OCI-LY1 (cell line): ENCODE measurements at regions not wholly inside any gene's neighbourhood (a gene's known extent, or its start where the extent isn't known, plus 50 kb on each side); places are given as distances from the start of the nearest gene placed in this dataset.
"Not testable (repeated sequence)": the region's sequence is repeated elsewhere in the genome, so short reads cannot be mapped to it uniquely, and the experiment has no call there.

Source experiments
- H2AFZ ChIP-seq: fragments of 200-600 bp; sonication (generic), shearing (Covaris generic); 2 replicates; pipeline ENCODE4 v1.6.0; 2014; ENCODE audit warnings: antibody characterized with exemption, mild to moderate bottlenecking, low read length
- H3F3A ChIP-seq: fragments of 200-600 bp; sonication (generic), shearing (Covaris generic); 2 replicates; pipeline ENCODE4 v1.6.0; 2014; ENCODE audit warnings: mild to moderate bottlenecking, antibody characterized with exemption, low read length, moderate library complexity; ENCODE audit not compliant: insufficient read depth
- H3K27ac ChIP-seq: fragments of 200-600 bp; sonication (generic); 2 replicates; pipeline ENCODE4 v1.5.1; 2014; ENCODE audit warnings: low read length, mixed run types, mild to moderate bottlenecking, low read depth; ENCODE audit not compliant: poor library complexity, severe bottlenecking
- H3K27me3 ChIP-seq: fragments of 200-600 bp; sonication (generic); 2 replicates; pipeline ENCODE4 v1.6.0; 2014; ENCODE audit warnings: antibody characterized with exemption, mild to moderate bottlenecking, low read length, moderate library complexity; ENCODE audit not compliant: insufficient read depth
- H3K36me3 ChIP-seq: fragments of 200-600 bp; sonication (generic); 2 replicates; pipeline ENCODE4 v1.6.1; 2014; ENCODE audit warnings: mild to moderate bottlenecking, antibody characterized with exemption, low read length, moderate library complexity, mixed read lengths; ENCODE audit not compliant: insufficient read depth
- H3K4me1 ChIP-seq: fragments of 200-600 bp; sonication (generic); 2 replicates; pipeline ENCODE4 v1.5.1; 2014; ENCODE audit warnings: mild to moderate bottlenecking, low read length, moderate library complexity; ENCODE audit not compliant: insufficient read depth, severe bottlenecking
- H3K4me2 ChIP-seq: fragments of 200-600 bp; sonication (generic), shearing (Covaris generic); 2 replicates; pipeline ENCODE4 v1.6.1; 2014; ENCODE audit warnings: low read length
- H3K4me3 ChIP-seq: fragments of 200-600 bp; sonication (generic); 2 replicates; pipeline ENCODE4 v1.5.1; 2014; ENCODE audit warnings: low read length, low read depth, mild to moderate bottlenecking, mixed read lengths; ENCODE audit not compliant: poor library complexity, severe bottlenecking
- H3K79me2 ChIP-seq: fragments of 200-600 bp; shearing (Covaris generic); 2 replicates; pipeline ENCODE4 v1.6.1; 2016; ENCODE audit warnings: mixed run types, low read length, mixed read lengths; ENCODE audit not compliant: insufficient read depth
- H3K9ac ChIP-seq: fragments of 200-600 bp; sonication (generic), shearing (Covaris generic); 2 replicates; pipeline ENCODE4 v1.6.1; 2014; ENCODE audit warnings: mild to moderate bottlenecking, low read length, mixed read lengths
- H3K9me2 ChIP-seq: fragments of 200-600 bp; sonication (generic), shearing (Covaris generic); 2 replicates; pipeline ENCODE4 v1.6.1; 2014; ENCODE audit warnings: low read depth, mild to moderate bottlenecking, low read length, mixed read lengths
- H3K9me3 ChIP-seq: fragments of 200-600 bp; shearing (Covaris generic); 2 replicates; pipeline ENCODE4 v1.6.1; 2014; ENCODE audit warnings: low read length, mixed read lengths
- H4K20me1 ChIP-seq: fragments of 200-600 bp; sonication (generic), shearing (Covaris generic); 2 replicates; pipeline ENCODE4 v1.6.0; 2016; ENCODE audit warnings: mild to moderate bottlenecking, low read length; ENCODE audit not compliant: insufficient read depth

DNA sequence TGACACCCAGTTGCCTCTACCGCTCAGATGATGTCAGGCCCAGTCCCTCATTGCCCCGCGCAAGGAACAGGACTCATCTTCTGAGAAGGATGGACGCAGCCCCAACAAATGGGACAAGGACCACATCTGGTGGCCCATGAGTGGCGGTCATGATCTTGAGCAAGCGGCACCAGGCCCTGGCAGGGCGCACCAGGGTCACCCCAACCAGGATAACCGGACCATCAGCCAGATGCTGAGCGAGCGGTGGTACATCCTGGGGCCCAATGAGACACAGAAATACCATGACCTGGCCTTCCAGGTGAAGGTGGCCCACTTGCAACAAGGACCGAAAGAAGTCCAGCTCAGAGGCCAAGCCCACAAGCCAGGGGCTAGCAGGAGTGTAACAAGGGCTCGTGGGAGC lies 102.3 kb upstream of the TP53BP2 start:
- not testable (repeated sequence) for H3K4me2 ChIP-seq, H3K9me3 ChIP-seq, H3K4me1 ChIP-seq, H4K20me1 ChIP-seq, H3K9me2 ChIP-seq, H3K79me2 ChIP-seq, H3K27me3 ChIP-seq, H3K4me3 ChIP-seq, H3K36me3 ChIP-seq, H3K9ac ChIP-seq, H3F3A ChIP-seq, H3K27ac ChIP-seq, H2AFZ ChIP-seq

DNA sequence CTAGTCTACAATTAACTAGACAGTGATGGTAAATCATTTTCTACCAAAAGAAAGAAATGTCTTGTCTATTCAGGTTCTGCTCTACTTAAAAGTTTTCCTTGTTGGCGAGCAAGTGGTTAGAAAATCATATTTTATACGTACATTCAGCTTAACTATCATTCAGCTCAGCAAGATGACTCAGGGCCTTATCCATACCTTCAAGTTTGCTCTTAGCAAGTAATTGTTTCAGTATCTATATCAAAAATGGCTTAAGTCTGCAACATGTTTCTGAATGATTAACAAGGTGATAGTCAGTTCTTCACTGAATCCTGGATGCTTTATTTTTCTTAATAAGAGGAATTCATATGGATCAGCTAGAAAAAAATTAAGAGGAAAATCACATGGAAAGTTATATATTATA lies 90.8 kb upstream of the TP53BP2 start:
- not testable (repeated sequence) for H3K9ac ChIP-seq, H3K27ac ChIP-seq, H3K36me3 ChIP-seq, H4K20me1 ChIP-seq, H2AFZ ChIP-seq, H3K27me3 ChIP-seq, H3K4me1 ChIP-seq, H3K9me3 ChIP-seq, H3K4me3 ChIP-seq, H3K4me2 ChIP-seq, H3F3A ChIP-seq, H3K9me2 ChIP-seq, H3K79me2 ChIP-seq

DNA sequence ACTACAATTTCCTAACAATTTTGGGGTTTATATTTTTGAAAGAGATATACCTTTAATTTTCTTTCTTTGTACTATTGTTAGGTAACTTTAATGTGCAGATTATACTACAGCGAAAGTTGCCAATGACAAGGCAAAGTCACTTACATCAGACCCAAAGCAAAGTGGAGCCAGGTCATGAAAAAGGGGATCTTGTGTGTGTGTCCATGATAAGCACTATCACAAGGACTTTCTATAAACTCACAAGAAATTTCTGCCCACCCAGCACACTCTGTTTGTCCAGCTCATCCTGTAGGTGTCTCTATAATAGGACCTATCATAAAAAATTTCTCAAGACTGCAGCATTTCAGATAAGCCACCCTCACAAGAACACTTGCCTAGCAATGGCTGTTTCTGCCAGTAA lies 85.7 kb upstream of the TP53BP2 start:
- not testable (repeated sequence) for H3K9ac ChIP-seq, H3K4me2 ChIP-seq, H2AFZ ChIP-seq, H3K27ac ChIP-seq, H3K9me3 ChIP-seq, H3F3A ChIP-seq, H3K36me3 ChIP-seq, H3K27me3 ChIP-seq, H3K4me3 ChIP-seq, H3K4me1 ChIP-seq, H3K9me2 ChIP-seq, H3K79me2 ChIP-seq, H4K20me1 ChIP-seq

DNA sequence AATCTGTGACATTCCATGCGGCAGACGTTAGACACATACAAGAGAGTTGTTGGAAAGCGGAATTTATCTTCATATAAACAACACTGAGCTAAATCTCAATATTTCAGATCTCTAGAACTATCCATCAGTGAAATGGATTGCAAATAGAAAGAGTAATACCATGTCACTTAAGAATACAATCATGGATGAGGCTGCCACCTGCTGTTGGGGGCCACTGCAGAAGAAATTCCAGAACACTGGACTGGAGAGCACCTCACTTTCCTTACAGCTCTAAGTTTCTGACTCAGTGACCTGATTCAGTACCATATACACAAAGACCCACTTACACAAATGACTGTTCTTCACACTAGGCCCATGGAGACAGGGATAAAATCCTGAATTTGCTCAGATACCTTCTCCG lies 75.1 kb upstream of the TP53BP2 start:
- H3K36me3 ChIP-seq, H3K9me2 ChIP-seq, H3K4me2 ChIP-seq, H3K79me2 ChIP-seq, H4K20me1 ChIP-seq, H3F3A ChIP-seq, H3K9me3 ChIP-seq, H3K4me3 ChIP-seq, H3K9ac ChIP-seq, H3K4me1 ChIP-seq, H2AFZ ChIP-seq, H3K27ac ChIP-seq, H3K27me3 ChIP-seq: not testable (repeated sequence)

DNA sequence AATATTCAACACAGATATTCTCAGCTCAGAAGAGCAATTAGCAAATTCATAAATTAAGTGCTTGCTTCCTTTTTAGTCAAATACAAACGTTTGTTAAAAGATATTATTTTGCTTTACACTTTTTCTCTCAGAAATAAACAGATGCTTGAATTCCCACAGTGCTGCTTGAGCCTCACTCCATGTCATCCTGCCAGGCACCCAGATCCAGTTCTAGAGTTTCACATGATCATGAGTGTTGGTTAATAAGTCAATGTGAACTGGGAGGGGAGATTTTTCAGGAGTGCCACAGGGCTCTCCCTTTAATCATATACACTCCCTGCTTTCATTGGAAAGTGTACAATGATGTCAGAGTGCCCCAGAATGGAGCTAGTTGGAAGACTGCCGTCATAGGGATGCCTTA lies 69.7 kb upstream of the TP53BP2 start:
- not testable (repeated sequence) for H3K36me3 ChIP-seq, H3K4me2 ChIP-seq, H3K27ac ChIP-seq, H4K20me1 ChIP-seq, H2AFZ ChIP-seq, H3K4me1 ChIP-seq, H3K9me3 ChIP-seq, H3K9ac ChIP-seq, H3K9me2 ChIP-seq, H3K79me2 ChIP-seq, H3K4me3 ChIP-seq, H3K27me3 ChIP-seq, H3F3A ChIP-seq

DNA sequence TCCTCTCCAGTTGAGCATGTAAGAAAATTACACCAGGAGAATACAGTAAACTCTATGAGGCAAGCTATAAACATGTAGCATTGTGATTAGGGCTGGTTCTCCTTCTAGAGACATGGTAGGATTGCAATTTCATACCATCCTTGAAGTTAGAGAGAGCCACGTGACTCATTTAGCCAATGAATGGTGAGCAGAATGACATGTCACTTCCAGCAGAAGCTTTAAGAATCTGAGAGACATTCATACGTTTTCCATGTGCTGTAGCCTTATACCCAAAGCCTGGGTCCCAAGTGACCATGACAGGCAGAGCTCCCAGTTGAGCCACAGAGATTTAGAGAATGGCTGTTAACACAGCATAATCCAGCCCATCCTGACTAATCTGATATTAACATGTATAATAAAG lies 68.0 kb upstream of the TP53BP2 start:
- H3K27me3 ChIP-seq, H3F3A ChIP-seq, H4K20me1 ChIP-seq, H3K4me3 ChIP-seq, H3K9me3 ChIP-seq, H3K9ac ChIP-seq, H2AFZ ChIP-seq, H3K4me2 ChIP-seq, H3K36me3 ChIP-seq, H3K79me2 ChIP-seq, H3K4me1 ChIP-seq, H3K27ac ChIP-seq, H3K9me2 ChIP-seq: not testable (repeated sequence)
